ENCODE measurements at regions not wholly inside any gene's neighbourhood (a gene's known extent, or its start where the extent isn't known, plus 50 kb on each side); places are given as distances from the start of the nearest gene placed in this dataset.

DNA sequence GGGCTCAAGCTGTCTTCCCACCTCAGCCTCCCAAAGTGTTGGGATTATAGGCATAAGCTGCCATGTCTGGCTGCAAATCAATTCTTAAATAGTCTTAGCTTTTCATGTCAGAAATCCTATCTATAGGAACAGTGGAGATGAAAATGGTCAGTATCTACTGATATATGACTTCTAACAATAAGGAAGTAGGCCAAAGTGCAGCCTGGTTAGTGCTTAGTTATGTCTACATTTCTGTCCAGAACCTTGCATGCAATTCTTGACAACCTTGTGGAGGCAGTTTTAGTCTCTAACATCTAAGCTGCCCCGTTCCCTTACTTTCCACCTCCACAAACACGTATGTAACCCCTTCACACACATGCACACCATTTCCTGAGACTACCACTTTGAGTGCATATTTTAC lies 169.2 kb upstream of the SPATS2L start:
- DNase-seq (ENCODE audit: low read depth in 2 of 2): no peak

DNA sequence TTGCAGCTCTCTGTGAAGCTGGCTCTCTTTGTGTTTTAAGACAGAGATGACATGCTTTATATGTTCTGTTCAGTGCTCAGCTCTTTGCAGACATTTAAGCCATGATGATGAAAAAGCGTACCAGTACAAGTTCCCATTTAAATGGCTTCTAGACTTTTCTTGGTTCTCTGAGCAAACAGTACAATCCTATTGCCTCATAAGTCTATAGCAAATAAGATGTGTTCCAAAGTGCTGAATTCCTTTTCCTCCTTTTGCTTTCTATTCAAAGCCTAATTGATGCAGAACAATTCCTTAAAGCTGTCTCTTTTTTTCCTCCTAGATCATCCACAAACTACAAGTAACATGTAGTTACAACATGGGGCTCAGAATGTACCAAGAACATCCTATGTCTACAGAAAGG lies 168.8 kb upstream of the SPATS2L start:
- no peak for DNase-seq (ENCODE audit: low read depth in 2 of 2)

DNA sequence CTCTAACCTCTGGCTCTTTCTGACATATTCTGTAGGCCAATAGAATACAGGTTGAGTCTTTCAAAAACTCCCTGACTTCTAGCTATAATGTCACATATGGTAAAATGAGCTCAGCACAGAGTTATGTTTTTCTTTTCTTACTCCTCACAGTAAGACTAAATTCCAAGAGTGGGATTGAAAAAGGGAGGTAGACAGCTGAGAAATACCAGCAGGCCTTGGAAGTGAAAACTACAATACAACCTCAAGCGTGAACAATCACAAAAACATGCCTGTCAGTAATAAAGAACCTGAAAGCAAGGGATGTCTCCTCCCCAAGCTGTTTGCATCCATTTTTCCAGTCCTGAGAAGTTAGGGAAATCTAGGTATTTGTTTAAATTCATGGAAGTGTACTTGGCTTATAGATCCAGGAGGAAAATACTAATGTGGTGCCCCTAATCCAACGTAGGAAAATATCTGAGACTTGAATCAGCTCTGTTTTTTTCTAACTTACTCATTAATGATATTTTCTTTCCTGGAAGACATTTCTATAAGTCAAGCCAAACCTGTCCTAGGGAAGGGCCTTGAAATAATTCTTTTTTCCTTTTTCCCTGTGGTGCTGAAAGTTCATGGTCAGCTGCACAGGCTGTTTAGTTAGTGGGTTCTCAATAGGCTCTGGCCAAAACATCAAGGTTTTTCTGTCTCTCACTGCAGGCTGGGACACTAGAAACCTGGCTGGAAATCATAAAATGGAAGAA lies 167.9 kb upstream of the SPATS2L start:
- DNase-seq (ENCODE audit: low read depth in 2 of 2): no peak

DNA sequence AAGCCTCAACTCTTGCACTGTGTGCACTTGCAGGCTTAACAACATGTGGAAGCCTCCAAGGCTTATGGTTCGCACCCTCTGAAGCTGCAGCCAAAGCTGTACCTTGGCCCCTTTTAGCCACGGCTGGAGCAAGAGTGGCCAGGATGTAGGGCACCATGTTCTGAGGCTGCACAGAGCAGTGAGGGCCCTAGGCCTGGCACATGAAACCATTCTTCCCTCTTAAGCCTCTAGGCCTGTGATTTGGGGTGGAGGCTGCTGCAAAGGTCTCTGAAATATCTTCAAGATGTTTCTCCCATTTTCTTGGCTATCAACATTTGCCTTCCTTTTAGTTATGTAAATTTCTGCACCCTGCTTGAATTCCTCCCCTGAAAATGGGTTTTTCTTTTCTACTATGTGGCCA lies 161.9 kb upstream of the SPATS2L start:
- DNase-seq (ENCODE audit: low read depth in 2 of 2): no peak

DNA sequence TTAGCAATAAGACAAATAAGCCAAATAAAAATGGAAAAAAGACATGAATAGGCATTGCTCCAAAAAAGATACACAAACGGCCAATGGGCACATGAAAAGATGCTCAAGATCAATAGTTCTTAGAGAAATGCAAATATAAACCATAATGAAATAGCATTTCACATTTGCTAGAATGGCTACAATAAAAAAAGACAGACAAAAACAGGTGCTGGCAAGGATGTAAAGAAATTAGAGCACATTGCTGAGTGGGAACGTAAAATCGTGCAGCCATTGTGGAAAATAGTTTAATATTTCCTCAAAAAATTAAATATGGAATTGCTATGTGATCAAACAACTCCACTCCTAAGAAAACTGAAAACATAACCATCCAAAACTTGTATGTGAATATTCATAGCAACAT lies 160.0 kb upstream of the SPATS2L start:
- no peak for DNase-seq (ENCODE audit: low read depth in 2 of 2)

DNA sequence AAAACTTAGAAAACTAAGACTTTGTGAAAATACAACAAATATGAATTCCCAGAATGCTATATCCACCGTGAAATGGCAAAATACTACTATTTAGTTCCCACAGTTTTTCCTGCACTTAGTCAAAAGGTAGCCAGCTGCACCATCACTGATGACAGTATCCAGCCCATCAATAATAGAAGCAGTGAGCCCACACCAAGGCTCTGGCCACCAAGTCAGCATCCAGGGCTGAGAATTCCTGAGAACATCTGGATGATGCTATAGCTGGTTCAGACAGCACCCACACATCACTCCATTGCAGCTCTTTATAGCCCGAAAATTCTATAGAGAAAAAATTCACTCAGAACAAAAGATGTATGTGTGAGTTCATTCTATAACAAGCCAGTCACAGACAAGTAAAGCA lies 159.1 kb upstream of the SPATS2L start:
- no peak for DNase-seq (ENCODE audit: low read depth in 2 of 2)

DNA sequence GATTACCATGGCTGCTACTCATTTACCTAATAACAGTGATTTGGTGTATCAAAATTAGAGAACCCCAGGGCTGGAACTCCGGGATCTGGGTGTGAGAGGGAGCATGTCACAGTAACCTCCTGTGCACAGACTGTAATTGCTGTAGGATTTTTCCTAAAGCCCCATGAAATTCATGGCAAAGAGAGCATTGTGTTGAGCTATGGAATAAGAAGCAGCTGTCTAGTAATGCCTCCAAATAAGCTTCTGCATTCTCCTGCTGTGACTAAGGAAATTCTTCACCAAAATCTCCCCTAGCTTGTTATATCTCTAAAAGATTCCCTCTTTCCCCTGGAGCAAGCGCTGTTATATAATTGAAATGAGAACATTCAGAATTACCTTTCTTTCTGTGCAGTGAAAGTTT lies 158.1 kb upstream of the SPATS2L start:
- DNase-seq (ENCODE audit: low read depth in 2 of 2): no peak

DNA sequence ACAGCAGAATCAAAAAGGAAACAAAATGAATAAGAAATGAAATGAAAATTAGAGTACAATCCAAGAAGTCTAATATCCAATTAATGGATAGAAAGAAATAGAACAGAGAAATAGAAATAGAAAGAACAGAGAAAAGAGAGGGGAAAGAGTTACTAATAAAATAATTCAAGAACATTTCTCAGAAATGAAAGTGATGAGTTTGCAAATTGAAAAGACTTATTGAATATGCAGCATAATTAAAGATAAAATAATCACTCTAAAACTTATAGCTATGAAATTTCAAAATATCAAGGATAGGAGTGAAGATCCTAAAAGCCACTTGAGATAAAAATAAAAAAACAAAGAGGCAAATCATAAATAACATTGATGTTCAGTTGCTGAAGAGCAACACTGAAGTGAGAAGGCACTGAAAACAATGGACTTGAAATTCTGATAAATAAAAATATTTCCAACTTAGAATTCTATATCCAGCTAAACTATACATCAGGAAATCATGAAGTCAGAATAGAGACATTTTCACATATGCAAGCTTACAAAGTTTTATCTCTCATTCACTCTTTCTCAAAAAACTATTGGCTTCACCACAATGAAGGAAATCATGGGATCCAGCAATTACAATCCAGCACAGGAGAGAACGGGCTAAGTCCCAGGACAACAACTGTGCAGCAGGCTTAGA lies 155.9 kb upstream of the SPATS2L start:
- no peak for DNase-seq (ENCODE audit: low read depth in 2 of 2)

DNA sequence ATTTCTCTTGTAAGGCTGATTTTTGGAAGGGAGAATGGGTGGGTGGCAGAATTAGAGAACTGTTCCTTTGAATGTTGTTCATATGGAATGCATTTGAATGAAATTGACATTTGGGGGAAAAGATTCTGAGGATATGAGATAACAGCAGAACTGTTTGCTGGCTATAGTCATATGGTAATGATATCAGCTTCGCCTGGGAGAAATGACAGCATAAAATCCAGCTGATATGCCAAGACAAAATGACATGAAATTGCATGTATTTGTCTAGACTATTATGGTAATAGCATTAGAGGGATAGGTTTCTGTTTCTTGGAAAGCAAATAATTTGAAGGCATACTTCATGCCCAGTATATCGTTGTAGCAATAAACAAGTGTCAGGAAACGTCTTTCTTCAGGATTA lies 150.8 kb upstream of the SPATS2L start:
- DNase-seq (ENCODE audit: low read depth in 2 of 2): no peak

DNA sequence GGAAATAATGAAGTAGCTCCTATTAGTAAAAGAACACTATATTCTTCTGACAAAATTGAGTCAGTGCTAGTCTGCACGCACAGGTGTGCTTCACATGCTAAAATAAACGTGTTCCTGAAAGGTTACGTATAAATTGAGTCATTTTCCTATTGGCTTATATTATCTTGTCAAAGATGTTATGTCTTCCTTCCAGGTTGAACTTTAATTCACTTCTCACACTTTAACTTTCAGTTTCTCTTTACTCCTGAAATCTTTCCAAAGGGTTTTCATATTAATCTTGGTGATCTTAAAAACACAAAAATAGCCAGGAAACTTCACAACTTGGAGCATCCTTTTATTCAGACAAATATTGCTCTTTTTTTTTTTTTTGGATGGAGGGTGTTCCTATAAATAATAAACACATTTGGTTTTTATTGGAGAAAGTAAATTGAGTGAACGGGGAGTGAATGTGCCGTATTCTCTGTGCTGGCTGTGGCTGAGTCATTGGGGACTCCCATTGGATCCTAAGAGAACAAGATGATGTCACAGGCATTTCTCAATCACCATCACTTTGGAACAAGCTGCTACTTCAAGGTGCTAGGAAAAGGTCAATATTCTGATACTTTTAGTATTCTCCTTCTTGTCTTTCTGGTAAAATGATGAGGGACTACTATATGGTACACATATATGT lies 150.2 kb upstream of the SPATS2L start:
- DNase-seq (ENCODE audit: low read depth in 2 of 2): peak; percentile 25 to 84

DNA sequence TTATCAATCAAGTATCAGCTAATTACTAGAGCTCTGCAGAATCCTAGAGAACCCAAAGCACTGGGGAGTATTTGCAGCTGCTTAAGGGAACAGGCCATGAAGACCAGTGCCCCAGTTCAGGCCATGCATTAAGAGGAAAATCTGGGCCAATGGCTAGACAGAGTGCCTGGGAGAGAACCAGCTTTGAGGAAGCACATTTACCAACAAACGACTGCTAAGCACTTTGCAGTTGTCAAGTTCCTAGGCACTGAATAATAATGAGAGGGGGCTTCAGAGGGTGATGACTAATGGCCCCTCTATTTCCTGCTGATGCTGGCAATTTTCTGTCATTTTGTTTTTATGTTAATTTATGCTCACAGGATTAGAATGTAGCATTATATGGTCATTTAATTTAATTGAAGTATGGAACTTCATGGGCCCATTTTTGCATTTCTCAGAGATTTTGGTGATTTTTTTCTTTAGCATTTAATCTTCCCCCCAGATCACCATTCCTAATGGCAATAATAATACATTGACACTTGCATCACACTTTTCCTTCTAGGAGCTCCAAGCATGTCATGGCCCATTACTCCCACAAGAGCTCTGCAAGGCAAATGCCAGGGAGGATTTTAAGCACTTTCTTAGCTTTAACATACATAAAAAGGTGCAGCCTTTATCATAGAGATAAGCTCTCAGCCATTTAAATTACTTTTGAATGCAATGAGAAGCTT lies 147.7 kb upstream of the SPATS2L start:
- DNase-seq (ENCODE audit: low read depth in 2 of 2): no peak

DNA sequence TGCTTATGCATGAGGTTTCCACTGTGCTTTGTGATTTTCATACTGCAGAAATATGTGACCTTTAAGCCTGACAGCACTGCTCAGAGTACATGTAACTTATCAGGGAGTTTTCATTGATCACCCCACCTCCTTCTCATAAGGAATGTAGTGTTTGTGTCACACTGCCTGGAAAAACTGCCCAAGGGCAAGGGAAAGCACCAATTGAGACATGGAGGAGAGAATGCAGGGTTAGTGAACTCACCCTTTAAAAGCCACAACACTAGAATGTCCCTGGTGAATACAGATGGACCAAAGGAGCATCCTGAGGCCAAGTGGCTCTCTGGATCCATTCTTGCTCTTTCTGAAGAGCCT lies 147.2 kb upstream of the SPATS2L start:
- DNase-seq (ENCODE audit: low read depth in 2 of 2): no peak

DNA sequence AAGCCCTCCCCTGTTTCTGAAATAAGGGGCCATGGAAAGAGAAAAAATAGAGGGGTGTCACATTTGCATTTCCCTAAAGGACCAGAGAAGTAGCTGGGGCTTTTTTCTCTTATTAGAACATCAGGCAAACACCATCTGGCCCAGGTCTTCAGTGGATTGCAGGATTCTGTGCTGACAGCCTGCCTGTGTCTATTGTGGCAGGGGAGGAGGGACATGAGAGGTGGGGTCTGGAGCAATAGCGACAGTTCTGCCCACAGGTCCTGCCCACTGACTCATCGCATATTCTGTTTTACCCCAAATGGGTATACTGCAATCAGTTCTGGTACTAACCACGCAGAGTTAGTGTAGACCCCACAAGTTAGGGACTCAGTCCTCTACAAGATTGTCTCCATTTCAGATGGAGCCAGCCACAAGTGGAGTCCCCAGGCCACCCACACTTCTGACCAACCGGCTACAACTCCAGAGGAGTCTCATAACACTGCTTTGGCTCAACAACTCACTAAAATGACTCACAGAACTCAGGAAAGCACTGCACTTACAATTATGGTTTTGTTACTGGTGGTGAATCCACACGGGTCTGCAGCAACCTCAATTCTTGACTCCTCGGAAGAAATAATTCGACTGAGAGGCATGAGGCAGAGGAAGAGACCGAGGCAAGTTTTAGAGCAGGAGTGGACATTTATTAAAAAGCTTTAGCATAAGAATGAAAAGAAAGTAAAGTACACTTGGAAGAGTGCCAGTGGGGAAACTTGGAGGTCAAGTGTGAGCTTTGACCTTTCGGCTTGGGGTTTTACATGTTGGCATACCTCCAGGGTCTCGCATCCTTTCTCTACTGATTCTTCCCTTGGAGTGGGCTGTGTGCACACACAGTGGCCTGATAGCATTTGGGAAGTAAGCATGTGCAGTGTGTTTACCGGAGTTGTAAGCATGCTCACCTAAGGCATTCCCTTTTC lies 146.4 kb upstream of the SPATS2L start:
- DNase-seq (ENCODE audit: low read depth in 2 of 2): peak in 1 of 2 donors; percentile 5

DNA sequence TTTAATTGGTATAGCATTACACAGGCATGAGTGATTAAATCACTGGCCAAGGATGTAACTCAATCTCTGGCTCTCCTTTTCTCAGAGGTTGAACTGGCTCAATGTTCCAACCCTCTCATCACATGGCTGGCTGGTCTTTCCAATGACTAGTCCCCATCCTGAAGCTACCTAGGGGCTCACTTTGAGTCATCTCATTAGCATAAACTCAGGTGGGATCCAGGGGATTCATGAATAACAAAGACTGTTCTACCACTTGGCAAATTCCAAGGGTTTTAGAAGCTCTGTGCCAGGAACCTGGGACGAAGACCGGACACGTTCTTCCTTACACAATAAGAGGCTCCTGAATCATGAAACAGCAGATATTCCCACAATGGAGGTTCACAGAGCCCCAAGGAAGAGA lies 145.0 kb upstream of the SPATS2L start:
- no peak for DNase-seq (ENCODE audit: low read depth in 2 of 2)

DNA sequence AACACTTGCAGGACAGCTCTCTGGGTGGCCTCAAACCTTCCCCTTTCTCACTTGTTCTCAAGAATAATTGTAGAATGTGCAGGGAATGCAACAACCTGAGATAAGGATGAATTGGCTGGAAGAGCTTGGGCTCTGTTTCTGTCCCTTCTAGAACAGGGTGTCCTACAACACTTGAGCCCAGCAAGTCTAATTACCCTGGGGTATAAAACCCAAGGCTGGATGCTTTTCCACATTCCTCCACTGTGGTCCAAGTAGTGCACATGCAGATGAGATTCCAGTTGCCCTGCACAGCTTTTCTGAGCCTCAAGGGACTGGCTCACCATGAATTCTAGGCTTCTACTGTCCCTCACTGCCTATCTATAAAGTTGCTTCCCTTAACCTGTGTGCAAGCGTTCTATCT lies 140.8 kb upstream of the SPATS2L start:
- no peak for DNase-seq (ENCODE audit: low read depth in 2 of 2)

DNA sequence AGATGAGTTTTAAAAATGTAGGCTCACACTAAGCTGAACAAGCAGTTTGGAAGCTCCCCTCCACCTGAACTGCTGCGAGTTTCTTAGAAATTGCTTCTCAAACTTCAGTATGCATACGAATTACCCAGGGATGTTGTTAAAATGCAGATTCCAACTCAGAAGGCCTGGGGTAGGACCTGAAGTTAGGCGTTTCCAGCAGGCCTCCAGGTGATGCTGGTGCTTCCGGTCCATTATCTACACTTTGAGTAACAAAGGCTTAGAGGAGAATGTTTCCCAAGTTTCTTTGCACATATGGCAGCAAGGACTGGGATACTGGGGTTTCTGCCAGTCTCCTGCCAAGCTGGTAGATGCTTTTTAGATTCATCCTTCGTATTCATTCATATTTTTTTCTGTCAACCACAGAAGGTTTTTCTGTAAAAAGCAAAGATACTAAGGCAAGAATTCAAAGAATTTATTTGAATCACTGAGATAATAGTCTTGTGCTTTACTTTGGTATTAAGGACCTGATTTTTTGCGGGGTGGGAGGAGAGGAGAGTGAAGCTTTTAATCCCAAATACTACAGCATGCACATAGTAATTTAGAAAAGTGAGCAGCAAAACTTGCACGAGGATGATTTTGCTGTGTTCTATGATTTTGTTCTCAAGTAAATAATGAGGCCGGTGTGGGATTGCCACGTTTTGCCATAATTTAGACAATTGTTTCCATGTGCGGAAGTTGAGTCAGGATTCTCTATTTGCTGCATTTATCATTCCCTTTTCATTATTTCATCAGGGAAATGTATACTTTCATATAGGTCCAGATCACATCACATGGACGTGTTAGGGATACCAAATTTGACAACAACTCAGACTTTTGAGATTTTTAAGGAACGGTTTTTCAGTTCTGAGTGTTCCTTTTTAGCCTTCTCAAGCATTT lies 137.6 kb upstream of the SPATS2L start:
- DNase-seq (ENCODE audit: low read depth in 2 of 2): no peak

DNA sequence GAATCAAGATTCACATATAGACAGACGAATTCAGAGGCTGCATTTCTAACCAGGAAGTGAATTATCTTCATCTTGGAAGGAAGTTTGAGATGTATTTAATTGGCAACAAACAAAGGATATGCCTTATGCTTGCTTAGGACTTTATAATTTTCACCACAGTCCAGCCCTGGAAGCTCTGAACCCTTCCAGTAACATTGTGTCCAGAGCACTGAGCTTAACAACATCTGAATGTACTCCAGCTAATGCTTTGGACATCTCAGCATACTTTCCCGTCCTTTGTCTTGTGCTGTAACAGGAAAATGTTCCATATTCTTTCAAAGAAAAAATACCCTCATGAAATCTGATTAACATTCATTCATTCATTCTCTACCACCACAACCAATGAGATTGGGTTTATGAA lies 136.3 kb upstream of the SPATS2L start:
- DNase-seq (ENCODE audit: low read depth in 2 of 2): no peak

DNA sequence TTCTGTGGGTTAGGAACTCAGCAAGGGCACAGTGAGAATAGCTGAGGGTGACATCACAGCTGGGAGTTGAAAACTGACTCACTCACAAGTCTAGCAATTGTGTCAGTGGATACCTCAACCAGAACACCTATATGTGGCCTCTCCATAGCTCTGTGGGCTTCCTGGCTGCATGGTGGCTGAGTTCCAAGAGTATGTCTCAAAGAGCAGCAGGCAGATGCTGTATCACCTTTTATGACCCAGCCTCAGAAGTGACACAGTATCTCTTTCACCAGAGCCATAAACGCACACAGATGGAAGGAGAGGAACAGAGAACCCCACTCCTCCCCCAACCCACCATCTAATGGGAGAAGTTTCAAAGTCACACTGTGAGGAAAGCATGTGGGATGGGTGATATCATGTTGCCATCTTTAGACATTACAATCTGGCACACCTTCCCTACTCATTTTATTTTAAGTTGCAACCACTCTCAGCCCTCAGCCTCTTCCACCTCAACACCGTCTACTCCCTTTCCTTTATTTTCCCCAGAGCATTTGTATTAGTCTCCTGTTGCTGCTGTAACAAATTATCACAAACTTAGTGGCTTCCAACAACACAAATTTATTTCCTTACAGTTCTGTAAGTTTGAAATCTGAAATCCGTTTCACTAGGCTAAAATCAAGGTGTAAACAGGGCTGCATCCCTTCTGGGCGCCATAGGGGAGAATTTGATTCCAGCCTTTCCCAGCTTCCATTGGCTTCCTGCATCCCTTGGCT lies 134.6 kb upstream of the SPATS2L start:
- DNase-seq (ENCODE audit: low read depth in 2 of 2): no peak

DNA sequence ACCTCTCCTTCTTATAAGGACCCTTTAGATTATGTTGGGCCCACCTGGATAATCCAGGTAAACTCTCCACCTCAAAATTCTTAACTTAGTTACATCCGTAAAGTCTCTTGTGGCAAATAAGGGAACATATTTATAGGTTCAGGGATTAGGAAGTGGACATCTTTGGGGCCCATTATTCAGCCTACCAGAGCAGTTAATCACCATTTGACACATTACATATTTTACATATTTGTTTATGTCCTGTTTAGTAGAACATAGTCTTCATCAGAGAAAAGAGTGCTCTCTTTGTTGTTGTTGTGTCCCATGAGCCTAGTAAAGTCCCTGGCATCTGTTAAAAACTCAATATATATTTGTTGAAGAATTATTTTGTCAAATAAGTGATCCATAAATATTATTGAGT lies 134.0 kb upstream of the SPATS2L start:
- DNase-seq (ENCODE audit: low read depth in 2 of 2): no peak
